ENCODE measurements at regions not wholly inside any gene's neighbourhood (a gene's known extent, or its start where the extent isn't known, plus 50 kb on each side); places are given as distances from the start of the nearest gene placed in this dataset.
"Not testable (repeated sequence)": the region's sequence is repeated elsewhere in the genome, so short reads cannot be mapped to it uniquely, and the experiment has no call there.

DNA sequence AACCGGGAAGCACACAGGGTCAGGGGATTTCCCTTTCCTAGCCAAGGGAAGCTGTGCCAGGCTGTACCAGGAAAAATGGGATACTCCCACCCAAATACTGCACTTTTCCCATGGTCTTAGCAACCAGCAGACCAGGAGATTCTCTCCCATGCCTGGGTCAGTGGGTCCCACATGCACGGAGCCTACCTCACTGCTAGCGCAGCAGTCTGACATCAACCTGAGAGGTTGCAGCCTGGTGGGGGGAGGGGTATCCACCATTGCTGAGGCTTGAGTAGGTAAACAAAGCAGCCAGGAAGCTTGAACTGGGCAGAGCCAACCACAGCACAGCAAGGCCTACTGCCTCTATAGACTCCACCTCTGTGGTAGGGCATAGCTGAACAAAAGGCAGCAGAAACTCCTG, 85.5 kb upstream of the LRRC4C start:
- not testable (repeated sequence) for TF ChIP-seq YY1 (IDR thresholded peaks at IDR 0.05; ENCODE audit: insufficient read depth, insufficient read length); ZNF274 (IDR thresholded peaks at IDR 0.05; ENCODE audit: low read depth, low read length)

All from NT2/D1 (cell line).